ENCODE measurements at regions not wholly inside any gene's neighbourhood (a gene's known extent, or its start where the extent isn't known, plus 50 kb on each side); places are given as distances from the start of the nearest gene placed in this dataset.

DNA sequence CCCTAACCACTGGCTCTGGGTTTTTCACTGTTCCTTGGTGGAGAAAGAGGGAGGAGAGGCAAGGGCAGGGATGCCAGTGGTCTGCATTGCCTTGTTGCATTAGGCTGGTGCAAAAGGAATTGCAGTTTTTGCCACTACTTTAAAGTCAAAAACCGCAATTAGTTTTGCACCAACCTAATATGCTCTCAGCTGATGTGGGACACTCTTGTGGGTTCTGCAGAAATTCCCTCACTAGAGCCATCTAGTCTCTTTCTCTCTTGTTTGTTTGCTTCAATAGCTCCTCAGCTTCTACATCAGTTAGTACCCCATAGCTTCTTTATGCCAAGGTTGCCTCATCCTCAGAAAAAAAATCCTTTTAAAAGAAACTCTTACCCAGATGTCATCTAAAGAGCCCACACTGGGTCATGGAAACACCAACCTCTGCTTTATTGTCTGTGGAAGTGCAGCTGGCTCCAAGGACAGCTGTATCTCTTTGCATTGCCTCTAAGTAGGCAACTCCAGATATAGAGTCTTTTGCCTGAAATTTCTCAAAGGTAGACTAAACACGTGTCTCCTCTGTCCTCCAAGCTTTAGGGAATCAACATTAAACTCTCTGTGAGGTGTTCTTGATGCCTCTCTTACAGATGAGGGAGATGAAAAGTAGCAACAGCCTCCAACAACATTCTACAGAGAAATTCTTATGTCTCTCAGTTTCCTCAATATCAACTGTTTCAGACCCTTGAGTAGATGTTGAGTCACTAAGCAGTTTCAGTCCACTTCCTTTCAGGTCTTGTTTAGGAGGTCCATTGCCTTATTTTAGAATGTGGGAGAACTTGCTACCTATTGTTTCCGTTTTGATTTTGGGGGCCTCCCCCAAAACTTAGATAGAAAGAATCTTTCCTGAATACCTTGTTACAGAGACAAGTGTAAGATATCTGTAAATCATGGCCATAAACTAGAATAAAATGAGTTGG lies 84.9 kb upstream of the MEF2C start:
- Histone ChIP-seq H3K4me1 (no peaks in the 10 kb centered on the region), H3K27ac (no peak overlapping the region), H3K27me3 (no peaks in the 10 kb centered on the region), H3K36me3 (no peaks in the 10 kb centered on the region), H3K9me3 (no peaks in the 10 kb centered on the region), H3K4me3 (no peak overlapping the region)
- intact Hi-C loops (cut with DNase I) = no loop called here
- ATAC-seq (no peak), DNase-seq (no peak)
- TF ChIP-seq, protein P1, sequence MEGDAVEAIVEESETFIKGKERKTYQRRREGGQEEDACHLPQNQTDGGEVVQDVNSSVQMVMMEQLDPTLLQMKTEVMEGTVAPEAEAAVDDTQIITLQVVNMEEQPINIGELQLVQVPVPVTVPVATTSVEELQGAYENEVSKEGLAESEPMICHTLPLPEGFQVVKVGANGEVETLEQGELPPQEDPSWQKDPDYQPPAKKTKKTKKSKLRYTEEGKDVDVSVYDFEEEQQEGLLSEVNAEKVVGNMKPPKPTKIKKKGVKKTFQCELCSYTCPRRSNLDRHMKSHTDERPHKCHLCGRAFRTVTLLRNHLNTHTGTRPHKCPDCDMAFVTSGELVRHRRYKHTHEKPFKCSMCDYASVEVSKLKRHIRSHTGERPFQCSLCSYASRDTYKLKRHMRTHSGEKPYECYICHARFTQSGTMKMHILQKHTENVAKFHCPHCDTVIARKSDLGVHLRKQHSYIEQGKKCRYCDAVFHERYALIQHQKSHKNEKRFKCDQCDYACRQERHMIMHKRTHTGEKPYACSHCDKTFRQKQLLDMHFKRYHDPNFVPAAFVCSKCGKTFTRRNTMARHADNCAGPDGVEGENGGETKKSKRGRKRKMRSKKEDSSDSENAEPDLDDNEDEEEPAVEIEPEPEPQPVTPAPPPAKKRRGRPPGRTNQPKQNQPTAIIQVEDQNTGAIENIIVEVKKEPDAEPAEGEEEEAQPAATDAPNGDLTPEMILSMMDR (IDR thresholded peaks at IDR 0.05) = no peak

DNA sequence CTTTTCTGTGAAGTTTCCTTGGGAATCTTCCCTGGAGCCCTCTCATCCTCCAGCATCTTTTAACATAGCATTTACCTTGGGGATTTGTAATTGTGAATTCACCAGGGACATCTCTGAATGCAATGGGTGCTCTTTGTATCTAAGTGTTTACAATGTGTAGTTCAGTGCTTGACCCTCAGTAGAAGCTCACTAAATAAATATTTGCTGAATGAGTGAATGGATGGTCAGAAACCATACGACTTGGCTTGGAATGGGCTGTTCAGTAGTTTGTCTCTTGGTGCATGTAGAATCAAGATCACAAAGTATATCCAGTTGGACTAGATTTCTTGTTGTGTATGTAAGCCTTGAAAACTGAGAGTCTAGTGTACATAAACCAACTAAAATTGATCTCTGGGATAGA lies 81.8 kb upstream of the MEF2C start:
- no peak overlapping the region for H3K27ac ChIP-seq
- intact Hi-C loops (cut with DNase I) = no loop called here
- no peak overlapping the region for H3K4me3 ChIP-seq
- no peak for DNase-seq
- TF ChIP-seq, protein P1 (IDR thresholded peaks at IDR 0.05) = no peak
- no peaks in the 10 kb centered on the region for H3K4me1 ChIP-seq
- no peaks in the 10 kb centered on the region for H3K27me3 ChIP-seq
- no peak for ATAC-seq
- H3K36me3 ChIP-seq = no peaks in the 10 kb centered on the region
- no peaks in the 10 kb centered on the region for H3K9me3 ChIP-seq

DNA sequence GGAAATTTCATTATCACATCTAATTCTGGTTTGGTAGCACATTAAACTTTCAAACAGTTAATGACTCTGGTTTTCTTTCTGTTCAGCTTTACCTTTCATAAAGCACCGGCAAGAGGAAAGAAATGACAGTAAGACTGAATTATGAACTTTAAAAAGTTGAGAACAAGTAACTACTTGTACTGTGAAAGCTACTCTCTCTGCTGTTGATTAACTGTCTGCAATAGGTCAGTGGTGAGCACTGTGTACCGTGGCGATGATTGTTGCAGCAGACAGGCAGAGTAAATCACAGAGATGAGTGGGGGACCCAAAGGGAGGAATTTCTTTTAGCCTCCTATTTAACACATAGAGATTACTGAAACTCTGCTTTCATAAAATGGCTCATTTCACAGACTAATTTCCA lies 74.0 kb upstream of the MEF2C start:
- Histone ChIP-seq H3K9me3 (no peaks in the 10 kb centered on the region), H3K4me1 (no peaks in the 10 kb centered on the region), H3K27ac (no peak overlapping the region), H3K36me3 (no peaks in the 10 kb centered on the region), H3K27me3 (no peaks in the 10 kb centered on the region), H3K4me3 (no peak overlapping the region)
- DNase-seq (no peak), ATAC-seq (no peak)
- intact Hi-C loops (cut with DNase I) = no loop called here
- TF ChIP-seq, protein P1 (IDR thresholded peaks at IDR 0.05) = no peak

DNA sequence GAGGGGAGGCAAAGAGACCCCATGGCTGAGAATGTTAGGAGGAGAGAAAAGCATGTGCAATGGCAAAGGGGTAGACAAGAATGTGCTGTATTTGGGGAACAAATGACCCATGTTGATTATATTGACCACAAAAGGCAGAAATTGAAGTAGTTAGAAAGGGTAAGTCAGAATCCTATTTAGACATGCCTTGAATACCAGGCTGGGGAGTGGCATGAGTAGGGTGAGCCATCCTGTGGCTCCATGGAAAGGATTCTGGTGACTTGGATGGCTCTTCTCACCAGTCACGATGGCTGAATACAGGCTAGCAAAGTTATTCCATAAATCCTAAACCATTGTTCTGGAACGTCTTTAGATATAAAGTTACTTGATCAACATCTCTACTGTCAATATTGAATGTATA lies 73.4 kb upstream of the MEF2C start:
- TF ChIP-seq, protein P1 (IDR thresholded peaks at IDR 0.05) = no peak
- H3K4me1 ChIP-seq = no peaks in the 10 kb centered on the region
- ATAC-seq = no peak
- H3K4me3 ChIP-seq = no peak overlapping the region
- H3K27me3 ChIP-seq = no peaks in the 10 kb centered on the region
- intact Hi-C loops (cut with DNase I) = no loop called here
- H3K9me3 ChIP-seq = no peaks in the 10 kb centered on the region
- no peaks in the 10 kb centered on the region for H3K36me3 ChIP-seq
- no peak overlapping the region for H3K27ac ChIP-seq
- DNase-seq = no peak

DNA sequence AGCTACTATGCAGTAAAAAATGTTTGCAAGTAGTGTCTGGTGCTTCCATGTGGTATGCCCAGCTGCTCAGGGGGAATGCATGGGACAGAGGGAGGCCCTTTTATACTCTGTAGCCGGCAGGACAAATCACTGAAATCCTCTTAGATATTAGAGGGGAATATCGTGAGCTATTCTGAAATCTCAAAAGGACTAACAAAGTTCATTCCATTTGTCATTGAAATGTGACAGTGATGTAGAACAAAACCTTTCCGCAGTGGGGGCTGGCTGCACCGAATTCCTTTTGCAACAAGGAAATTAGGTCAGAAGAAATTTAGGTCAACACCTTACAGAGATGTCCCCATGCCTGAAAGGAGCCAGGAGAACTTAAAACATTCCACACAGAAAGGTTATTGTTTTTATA lies 72.4 kb upstream of the MEF2C start:
- Histone ChIP-seq H3K4me3 (no peak overlapping the region), H3K27ac (no peak overlapping the region), H3K36me3 (no peaks in the 10 kb centered on the region), H3K27me3 (no peaks in the 10 kb centered on the region), H3K9me3 (no peaks in the 10 kb centered on the region), H3K4me1 (no peaks in the 10 kb centered on the region)
- no peak for DNase-seq
- TF ChIP-seq, protein P1 (IDR thresholded peaks at IDR 0.05) = no peak
- no peak for ATAC-seq
- intact Hi-C loops (cut with DNase I) = no loop called here
